Spleen (tissue), 11 donors: ENCODE measurements at regions not wholly inside any gene's neighbourhood (a gene's known extent, or its start where the extent isn't known, plus 50 kb on each side); places are given as distances from the start of the nearest gene placed in this dataset.

ENCODE experiments used
- DNase-seq: peaks from one replicate; pipeline ENCODE4 v3.0.0-alpha.2; 2020
- H3K27ac ChIP-seq, 8 donors: fragments of 200-600 bp; sonication (generic) in 7 of 8; 1 replicate in 4 of 8; 2 replicates in 4 of 8; pipeline versions ENCODE4 v1.5.0 to v1.8.0; 2016 to 2021; ENCODE audit warnings: inconsistent platforms in 4 of 8, mild to moderate bottlenecking in 4 of 8, moderate library complexity in 1 of 8
- H3K27me3 ChIP-seq, 7 donors: fragments of 200-600 bp; sonication (generic) in 6 of 7; replicated peaks in 1 of 7; 1 replicate in 4 of 7; 2 replicates in 3 of 7; pipeline versions ENCODE4 v1.5.0 to v1.8.0; 2016 to 2021; ENCODE audit warnings: inconsistent platforms in 3 of 7, mild to moderate bottlenecking in 1 of 7
- H3K36me3 ChIP-seq, 6 donors: fragments of 200-600 bp; sonication (generic) in 5 of 6; 1 replicate in 4 of 6; 2 replicates in 2 of 6; pipeline versions ENCODE4 v1.5.0 to v1.8.0; 2016 to 2021; ENCODE audit warnings: inconsistent platforms in 2 of 6
- H3K4me1 ChIP-seq, 6 donors: fragments of 200-600 bp; sonication (generic) in 5 of 6; 1 replicate in 3 of 6; 2 replicates in 3 of 6; pipeline versions ENCODE4 v1.5.0 to v1.8.0; 2016 to 2021; ENCODE audit warnings: inconsistent platforms in 3 of 6
- H3K4me3 ChIP-seq, 8 donors: fragments of 200-600 bp; sonication (generic) in 7 of 8; 1 replicate in 4 of 8; 2 replicates in 4 of 8; pipeline versions ENCODE4 v1.5.0 to v1.8.0; 2016 to 2021; ENCODE audit warnings: inconsistent platforms in 4 of 8, mild to moderate bottlenecking in 4 of 8, moderate library complexity in 2 of 8
- H3K9me3 ChIP-seq, 8 donors: fragments of 200-600 bp; sonication (generic) in 7 of 8; 1 replicate in 4 of 8; 2 replicates in 4 of 8; pipeline versions ENCODE4 v1.5.0 to v1.8.0; 2016 to 2021; ENCODE audit warnings: inconsistent platforms in 4 of 8
- POLR2A ChIP-seq, 3 donors: fragments of 450-650 bp; IDR thresholded peaks; one replicate each; pipeline ENCODE4 v1.5.1; 2017; ENCODE audit warnings: antibody characterized with exemption in 3 of 3, mild to moderate bottlenecking in 1 of 3
- POLR2AphosphoS5 ChIP-seq, 3 donors: sonication (generic); formaldehyde crosslinking; IDR thresholded peaks; one replicate each; pipeline ENCODE4 v1.5.1; 2017; ENCODE audit warnings: antibody characterized with exemption in 3 of 3
- WGBS, 5 donors: extraction: QIAGEN DNeasy Blood & Tissue Kit in 3 of 5; methylation state at CpG; one replicate each; pipeline versions ENCODE4 v1.1.5 to v1.1.7; 2013 to 2018; 5-methylcytosine and 5-hydroxymethylcytosine counted together
- intact Hi-C: fragments of 100-400 bp; cut with DNase I; formaldehyde crosslinking; loops from one replicate; pipeline ENCODE4 v1.15.0; 2023; ENCODE audit warnings: low total_unique reads
- TF ChIP-seq, protein P1 (sequence below), 11 experiments: fragments of 200-600 bp in 7 of 11; fragments of 450-650 bp in 4 of 11; sonication (generic) in 4 of 11; IDR thresholded peaks in 8 of 11; conservative IDR thresholded peaks in 3 of 11; 1 replicate in 7 of 11; 2 replicates in 4 of 11; pipeline versions ENCODE4 v1.4.0 to v1.8.0; 2016 to 2021; ENCODE audit warnings: antibody characterized with exemption in 11 of 11, inconsistent platforms in 4 of 11, mild to moderate bottlenecking in 1 of 11
- donor health status: healthy with polysubstance abuse.
- donor health status: DM: no; HTN: no; CAD: no; lungs with moderate emphysema.
- donor health status: DM: no; HTN: no; CAD: no.
- donor health status: Bipolar disorder and iron deficiency.
- donor health status: healthy.
- donor health status: DM: no; HTN: no; CAD: no.
- donor health status: DM: yes; HTN: yes; CAD: no.

DNA sequence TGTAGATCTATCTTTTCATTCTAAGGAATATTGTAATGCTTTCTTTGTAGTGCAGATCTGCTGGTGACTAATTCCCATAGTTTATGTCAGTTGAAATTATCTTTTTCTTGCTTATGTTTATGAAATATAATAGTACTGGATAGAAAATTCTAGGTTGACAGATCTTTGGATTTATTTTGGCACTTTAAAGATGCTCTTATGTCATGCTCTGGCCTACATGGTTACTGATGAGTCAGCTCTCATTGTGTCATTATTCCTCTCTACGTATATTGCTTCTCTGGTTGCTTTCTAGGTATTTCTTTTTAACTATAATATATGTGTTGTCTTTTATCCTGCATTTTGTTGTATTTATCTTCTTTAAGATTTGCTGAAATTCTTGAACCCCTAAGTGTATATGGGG is 955.5 kb upstream of the CHORDC1 start:
- peaks cover 0 to 27% (median 15%) of the 10 kb centered on the region in 8 donors for H3K9me3 ChIP-seq
- H3K4me1 ChIP-seq = no peaks in the 10 kb centered on the region
- H3K27me3 ChIP-seq = no peaks in the 10 kb centered on the region
- DNase-seq = no peak
- intact Hi-C loops = no loop called here
- TF ChIP-seq POLR2A (IDR thresholded peaks at IDR 0.05) (no peak), POLR2AphosphoS5 (IDR thresholded peaks at IDR 0.05) (no peak)
- TF ChIP-seq, protein P1, sequence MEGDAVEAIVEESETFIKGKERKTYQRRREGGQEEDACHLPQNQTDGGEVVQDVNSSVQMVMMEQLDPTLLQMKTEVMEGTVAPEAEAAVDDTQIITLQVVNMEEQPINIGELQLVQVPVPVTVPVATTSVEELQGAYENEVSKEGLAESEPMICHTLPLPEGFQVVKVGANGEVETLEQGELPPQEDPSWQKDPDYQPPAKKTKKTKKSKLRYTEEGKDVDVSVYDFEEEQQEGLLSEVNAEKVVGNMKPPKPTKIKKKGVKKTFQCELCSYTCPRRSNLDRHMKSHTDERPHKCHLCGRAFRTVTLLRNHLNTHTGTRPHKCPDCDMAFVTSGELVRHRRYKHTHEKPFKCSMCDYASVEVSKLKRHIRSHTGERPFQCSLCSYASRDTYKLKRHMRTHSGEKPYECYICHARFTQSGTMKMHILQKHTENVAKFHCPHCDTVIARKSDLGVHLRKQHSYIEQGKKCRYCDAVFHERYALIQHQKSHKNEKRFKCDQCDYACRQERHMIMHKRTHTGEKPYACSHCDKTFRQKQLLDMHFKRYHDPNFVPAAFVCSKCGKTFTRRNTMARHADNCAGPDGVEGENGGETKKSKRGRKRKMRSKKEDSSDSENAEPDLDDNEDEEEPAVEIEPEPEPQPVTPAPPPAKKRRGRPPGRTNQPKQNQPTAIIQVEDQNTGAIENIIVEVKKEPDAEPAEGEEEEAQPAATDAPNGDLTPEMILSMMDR (IDR thresholded peaks at IDR 0.05 in 8 of 11, conservative IDR thresholded peaks at IDR 0.05 in 3 of 11) = no peak
- H3K36me3 ChIP-seq = no peaks in the 10 kb centered on the region
- no peak overlapping the region for H3K4me3 ChIP-seq
- WGBS, 5 donors = 70 to 82% (median 72%) methylated on average over 1 of the region's 1 CpG
- no peak overlapping the region for H3K27ac ChIP-seq

DNA sequence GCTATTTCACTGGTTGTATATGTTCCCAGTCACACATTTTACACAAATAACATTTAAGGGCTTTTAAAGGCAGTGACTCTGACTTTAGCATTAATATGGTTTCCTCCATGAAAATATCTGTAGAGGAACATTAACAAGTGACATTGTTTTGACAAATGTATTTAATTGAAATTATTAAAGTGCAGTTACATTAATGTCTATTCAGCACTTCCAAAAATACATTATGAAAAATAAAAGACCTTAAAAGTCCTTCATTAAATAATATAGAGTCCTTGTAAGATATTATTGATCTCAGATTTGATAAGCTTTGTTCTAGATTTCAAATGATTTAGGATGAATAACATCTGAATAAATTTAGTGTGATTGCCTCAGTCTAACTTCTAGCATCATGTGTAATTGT is 951.9 kb upstream of the CHORDC1 start:
- Histone ChIP-seq H3K27me3 (no peaks in the 10 kb centered on the region), H3K4me3 (no peak overlapping the region), H3K4me1 (no peaks in the 10 kb centered on the region), H3K36me3 (no peaks in the 10 kb centered on the region), H3K27ac (no peak overlapping the region), H3K9me3 (peaks cover 0 to 6% (median 0%) of the 10 kb centered on the region in 8 donors)
- no peak for DNase-seq
- TF ChIP-seq, protein P1 (IDR thresholded peaks at IDR 0.05 in 8 of 11, conservative IDR thresholded peaks at IDR 0.05 in 3 of 11) = no peak
- TF ChIP-seq POLR2A (IDR thresholded peaks at IDR 0.05) (no peak), POLR2AphosphoS5 (IDR thresholded peaks at IDR 0.05) (no peak)
- intact Hi-C loops = no loop called here

DNA sequence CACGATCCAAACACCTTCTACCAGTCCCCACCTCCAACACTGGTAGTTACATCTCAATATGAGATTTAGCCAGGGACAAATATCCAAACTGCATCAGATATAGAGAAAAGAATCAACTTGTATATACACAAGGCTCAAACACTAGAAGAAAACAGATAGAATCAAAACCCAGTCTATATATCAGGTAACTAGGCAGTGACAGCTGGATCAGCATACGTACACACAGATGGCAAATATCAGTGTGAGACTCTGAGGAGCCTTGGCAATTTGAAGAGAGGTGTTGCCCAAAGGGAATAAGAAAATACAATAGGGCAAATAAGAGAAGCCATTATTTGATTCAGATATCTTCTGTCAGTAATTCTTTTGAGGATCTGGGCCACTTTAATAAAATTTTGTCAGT is 951.3 kb upstream of the CHORDC1 start:
- Histone ChIP-seq H3K4me3 (no peak overlapping the region), H3K4me1 (no peaks in the 10 kb centered on the region), H3K36me3 (no peaks in the 10 kb centered on the region), H3K27me3 (no peaks in the 10 kb centered on the region), H3K27ac (no peak overlapping the region), H3K9me3 (peaks cover 0 to 6% (median 0%) of the 10 kb centered on the region in 8 donors)
- 84 to 93% (median 85%) methylated on average over 2 of the region's 2 CpGs for WGBS, 5 donors
- no peak for DNase-seq
- intact Hi-C loops = no loop called here
- no peak for TF ChIP-seq POLR2A (IDR thresholded peaks at IDR 0.05)
- TF ChIP-seq, protein P1 (IDR thresholded peaks at IDR 0.05 in 8 of 11, conservative IDR thresholded peaks at IDR 0.05 in 3 of 11) = no peak

DNA sequence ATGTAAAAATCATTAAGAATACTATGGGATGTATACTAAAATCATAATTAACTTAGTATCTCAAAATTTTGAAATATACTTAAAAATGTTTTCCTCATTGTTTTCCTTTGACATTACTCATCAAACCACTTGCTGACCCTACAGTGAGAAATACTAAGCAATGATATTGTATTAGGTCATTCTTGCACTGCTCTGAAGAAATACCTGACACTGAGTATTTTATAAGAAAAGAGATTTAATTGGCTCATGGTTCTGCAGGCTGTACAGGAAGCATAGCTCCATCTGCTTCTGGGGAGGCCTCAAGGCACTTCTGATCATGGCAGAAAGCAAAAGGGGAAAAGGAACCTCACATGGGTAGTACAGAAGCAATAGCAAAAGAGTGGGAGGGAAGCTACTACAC is 950.9 kb upstream of the CHORDC1 start:
- no peak overlapping the region for H3K27ac ChIP-seq
- no peak overlapping the region for H3K4me3 ChIP-seq
- no peaks in the 10 kb centered on the region for H3K4me1 ChIP-seq
- intact Hi-C loops = no loop called here
- peaks cover 0 to 6% (median 0%) of the 10 kb centered on the region in 8 donors for H3K9me3 ChIP-seq
- no peak for DNase-seq
- no peaks in the 10 kb centered on the region for H3K36me3 ChIP-seq
- TF ChIP-seq POLR2A (IDR thresholded peaks at IDR 0.05) (no peak), POLR2AphosphoS5 (IDR thresholded peaks at IDR 0.05) (no peak)
- TF ChIP-seq, protein P1 (IDR thresholded peaks at IDR 0.05 in 8 of 11, conservative IDR thresholded peaks at IDR 0.05 in 3 of 11) = no peak
- H3K27me3 ChIP-seq = no peaks in the 10 kb centered on the region
